ENCODE measurements at regions not wholly inside any gene's neighbourhood (a gene's known extent, or its start where the extent isn't known, plus 50 kb on each side); places are given as distances from the start of the nearest gene placed in this dataset.

DNA sequence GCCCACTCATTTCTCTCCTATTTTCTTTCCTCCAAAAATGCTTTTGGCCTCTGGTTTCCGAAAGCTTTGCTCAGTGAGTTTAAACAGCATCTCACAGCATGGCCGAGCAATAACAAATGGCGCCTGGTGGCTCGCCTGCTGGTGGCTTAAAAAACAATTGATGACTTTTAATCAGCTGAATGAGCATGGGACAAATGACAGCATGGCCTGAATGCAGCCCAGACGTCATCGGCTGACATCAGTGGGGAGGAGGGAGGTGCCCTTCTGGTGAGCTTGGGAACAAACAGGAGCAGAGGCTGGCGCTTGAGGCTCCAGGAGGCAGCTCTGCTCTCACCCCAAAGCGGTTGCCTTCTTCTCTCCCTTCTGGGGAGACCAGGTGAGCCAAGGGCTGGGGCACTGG, 286.4 kb downstream of the BCOR start:
- intact Hi-C loops (cut with micrococcal nuclease) = loop anchor here (5.0 to 10.0 kb wide), 2 partner anchors 341 to 653 kb away; no protein-coding TSS in a partner anchor
- no peak overlapping the region for H3K27ac ChIP-seq (ENCODE audit: low read depth, low read length)
- Mint-ChIP-seq H3K36me3 (no peaks in the 10 kb centered on the region), H3K4me1 (peaks cover 1 to 16% (median 3%) of the 10 kb centered on the region in 4 donors), H3K27me3 (no peaks in the 10 kb centered on the region), H3K4me3 (no peak overlapping the region), H3K27ac (no peak overlapping the region), H3K9me3 (peaks cover 0 to 3% (median 0%) of the 10 kb centered on the region in 8 donors)
- POLR2A ChIA-PET (ENCODE audit: partially characterized antibody) = no interaction called here
- peaks cover 8% of the 10 kb centered on the region for H3K4me1 ChIP-seq (ENCODE audit: insufficient read depth, low read length)
- no peaks in the 10 kb centered on the region for H3K9me3 ChIP-seq (ENCODE audit: control insufficient read depth in 1 of 2, low read length in 2 of 2)
- CTCF ChIA-PET (ENCODE audit: partially characterized antibody) = no interaction called here
- no peak for DNase-seq
- no peaks in the 10 kb centered on the region for H3K36me3 ChIP-seq (ENCODE audit: insufficient read depth, low read length)
- no peak overlapping the region for H3K4me3 ChIP-seq (ENCODE audit: low read length in 2 of 2)
- H3K27me3 ChIP-seq (ENCODE audit: insufficient read depth, low read length) = no peaks in the 10 kb centered on the region

DNA sequence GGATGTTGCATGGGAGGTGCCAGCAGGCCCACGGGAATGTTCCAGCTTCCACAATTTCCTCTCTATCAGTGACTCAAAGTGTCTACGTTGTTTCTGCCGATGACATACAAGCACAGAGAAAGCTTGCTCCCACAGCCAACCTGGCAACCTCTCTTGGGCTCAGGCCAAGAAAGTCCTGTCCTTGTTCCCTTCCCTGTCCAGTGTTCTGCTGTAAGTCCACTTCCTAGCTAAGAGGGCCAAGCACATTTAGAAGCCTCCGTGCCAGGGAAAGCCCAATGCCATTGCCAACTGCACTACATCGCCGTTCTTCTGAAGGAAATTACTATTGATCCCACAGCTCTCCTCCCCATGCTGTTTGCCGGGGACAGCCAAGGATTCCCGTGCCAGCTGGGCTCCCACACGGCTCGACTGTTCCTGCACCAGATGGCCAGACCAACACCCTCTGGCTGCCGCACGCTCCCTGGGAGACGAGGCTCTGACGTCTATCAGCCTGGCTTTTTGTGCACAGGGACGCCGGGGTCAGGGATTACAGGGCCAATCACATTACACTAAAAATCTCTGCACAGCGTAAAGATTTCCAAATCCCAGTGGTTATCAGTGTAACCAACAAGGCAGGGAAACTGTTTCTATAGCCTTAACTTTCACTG, 284.0 kb downstream of the BCOR start:
- Histone ChIP-seq H3K27ac (ENCODE audit: low read depth, low read length) (no peak overlapping the region), H3K4me3 (ENCODE audit: low read length in 2 of 2) (no peak overlapping the region), H3K27me3 (ENCODE audit: insufficient read depth, low read length) (no peaks in the 10 kb centered on the region), H3K4me1 (ENCODE audit: insufficient read depth, low read length) (peaks cover 13% of the 10 kb centered on the region), H3K36me3 (ENCODE audit: insufficient read depth, low read length) (no peaks in the 10 kb centered on the region), H3K9me3 (ENCODE audit: control insufficient read depth in 1 of 2, low read length in 2 of 2) (no peaks in the 10 kb centered on the region)
- H3K27me3 Mint-ChIP-seq = no peaks in the 10 kb centered on the region
- intact Hi-C loops (cut with micrococcal nuclease) = loop anchor here (1.0 to 10.0 kb wide), 6 partner anchors 83 to 651 kb away; no protein-coding TSS in a partner anchor
- DNase-seq = no peak
- ChIA-PET POLR2A (ENCODE audit: partially characterized antibody) (interaction anchor here (0.6 to 1.5 kb wide), 7 partner anchors 39 to 454 kb away, joined by 3 to 5 read pairs (median 3); no protein-coding TSS in a partner anchor), CTCF (ENCODE audit: partially characterized antibody) (interaction anchor here (0.8 to 3.1 kb wide), 3 partner anchors 83 to 455 kb away, joined by 3 to 17 read pairs (median 7); no protein-coding TSS in a partner anchor)
- H3K27ac Mint-ChIP-seq = no peak overlapping the region
- H3K4me3 Mint-ChIP-seq = no peak overlapping the region
- H3K36me3 Mint-ChIP-seq = no peaks in the 10 kb centered on the region
- H3K9me3 Mint-ChIP-seq = no peaks in the 10 kb centered on the region
- H3K4me1 Mint-ChIP-seq = peaks cover 5 to 27% (median 10%) of the 10 kb centered on the region in 4 donors

GRCh38 chrX:39814391-39814790, 283.4 kb downstream of the BCOR start:
- Mint-ChIP-seq H3K4me3 (peak overlapping the region in 1 of 8 donors; percentile 47), H3K9me3 (no peaks in the 10 kb centered on the region), H3K27ac (peak overlapping the region in 1 of 7 donors; percentile 37)

GRCh38 chrX:39815631-39816030, 282.1 kb downstream of the BCOR start:
- no peaks in the 10 kb centered on the region for H3K27me3 Mint-ChIP-seq
- ChIA-PET POLR2A (ENCODE audit: partially characterized antibody) (interaction anchor here (1.7 to 1.8 kb wide), 3 partner anchors 40 to 337 kb away, joined by 4 to 5 read pairs (median 5); partner anchors contain the start of gene BCOR), CTCF (ENCODE audit: partially characterized antibody) (interaction anchor here (0.5 to 1.7 kb wide), 3 partner anchors 85 to 465 kb away, joined by 3 to 6 read pairs (median 3); no protein-coding TSS in a partner anchor)
- Histone ChIP-seq H3K36me3 (ENCODE audit: insufficient read depth, low read length) (no peaks in the 10 kb centered on the region), H3K27me3 (ENCODE audit: insufficient read depth, low read length) (no peaks in the 10 kb centered on the region), H3K4me3 (ENCODE audit: low read length in 2 of 2) (no peak overlapping the region), H3K27ac (ENCODE audit: low read depth, low read length) (no peak overlapping the region), H3K4me1 (ENCODE audit: insufficient read depth, low read length) (peaks cover 13% of the 10 kb centered on the region), H3K9me3 (ENCODE audit: control insufficient read depth in 1 of 2, low read length in 2 of 2) (no peaks in the 10 kb centered on the region)
- H3K4me1 Mint-ChIP-seq = peaks cover 5 to 27% (median 10%) of the 10 kb centered on the region in 4 donors
- intact Hi-C loops (cut with micrococcal nuclease) = loop anchor here (10.0 kb wide), 1 partner anchor 649 kb away; no protein-coding TSS in a partner anchor
- no peaks in the 10 kb centered on the region for H3K9me3 Mint-ChIP-seq
- no peak overlapping the region for H3K4me3 Mint-ChIP-seq
- no peaks in the 10 kb centered on the region for H3K36me3 Mint-ChIP-seq
- H3K27ac Mint-ChIP-seq = no peak overlapping the region
- DNase-seq = no peak

More at GRCh38 chrX:39814391-39814790, 283.4 kb downstream of the BCOR start:
- ChIA-PET CTCF (ENCODE audit: partially characterized antibody) (interaction anchor here (0.8 to 3.1 kb wide), 3 partner anchors 84 to 455 kb away, joined by 3 to 17 read pairs (median 7); no protein-coding TSS in a partner anchor), POLR2A (ENCODE audit: partially characterized antibody) (interaction anchor here (0.9 to 1.5 kb wide), 6 partner anchors 40 to 453 kb away, joined by 3 to 5 read pairs (median 4); no protein-coding TSS in a partner anchor)
- no peak overlapping the region for H3K27ac ChIP-seq (ENCODE audit: low read depth, low read length)
- H3K9me3 ChIP-seq (ENCODE audit: control insufficient read depth in 1 of 2, low read length in 2 of 2) = no peaks in the 10 kb centered on the region
- Mint-ChIP-seq H3K27me3 (no peaks in the 10 kb centered on the region), H3K36me3 (no peaks in the 10 kb centered on the region), H3K4me1 (peaks cover 5 to 27% (median 10%) of the 10 kb centered on the region in 4 donors)
- no peaks in the 10 kb centered on the region for H3K27me3 ChIP-seq (ENCODE audit: insufficient read depth, low read length)
- no peak overlapping the region for H3K4me3 ChIP-seq (ENCODE audit: low read length in 2 of 2)
- no peaks in the 10 kb centered on the region for H3K36me3 ChIP-seq (ENCODE audit: insufficient read depth, low read length)
- intact Hi-C loops (cut with micrococcal nuclease) = loop anchor here (1.0 to 10.0 kb wide), 6 partner anchors 84 to 650 kb away; no protein-coding TSS in a partner anchor
- peaks cover 13% of the 10 kb centered on the region for H3K4me1 ChIP-seq (ENCODE audit: insufficient read depth, low read length)
- DNase-seq = peak; percentile 40 to 47 (median 46)

- peaks cover 5 to 27% (median 10%) of the 10 kb centered on the region in 4 donors for H3K4me1 Mint-ChIP-seq
- intact Hi-C loops (cut with micrococcal nuclease) = loop anchor here (10.0 kb wide), 1 partner anchor 648 kb away; no protein-coding TSS in a partner anchor
- peak in 1 of 5 donors; percentile 13 for DNase-seq
- H3K36me3 ChIP-seq (ENCODE audit: insufficient read depth, low read length) = no peaks in the 10 kb centered on the region
- H3K4me3 Mint-ChIP-seq = peak overlapping the region in 5 of 8 donors; percentile 10 to 61 (median 35)
- H3K4me3 ChIP-seq (ENCODE audit: low read length in 2 of 2) = no peak overlapping the region
- H3K9me3 Mint-ChIP-seq = peaks cover 0 to under 1% (median 0%) of the 10 kb centered on the region in 8 donors
- no peaks in the 10 kb centered on the region for H3K36me3 Mint-ChIP-seq
- H3K27ac Mint-ChIP-seq = peak overlapping the region in 2 of 7 donors; percentile 9 to 13
- CTCF ChIA-PET (ENCODE audit: partially characterized antibody) = interaction anchor here (1.1 to 1.7 kb wide), 6 partner anchors 37 to 450 kb away, joined by 3 to 6 read pairs (median 3); no protein-coding TSS in a partner anchor
- POLR2A ChIA-PET (ENCODE audit: partially characterized antibody) = interaction anchor here (1.2 to 1.8 kb wide), 3 partner anchors 38 to 335 kb away, joined by 3 to 5 read pairs (median 5); partner anchors contain the start of gene BCOR
- peaks cover 13% of the 10 kb centered on the region for H3K4me1 ChIP-seq (ENCODE audit: insufficient read depth, low read length)
- no peak overlapping the region for H3K27ac ChIP-seq (ENCODE audit: low read depth, low read length)
- H3K9me3 ChIP-seq (ENCODE audit: control insufficient read depth in 1 of 2, low read length in 2 of 2) = no peaks in the 10 kb centered on the region
- no peaks in the 10 kb centered on the region for H3K27me3 Mint-ChIP-seq
- no peaks in the 10 kb centered on the region for H3K27me3 ChIP-seq (ENCODE audit: insufficient read depth, low read length)
These were observed 280.7 kb downstream of the BCOR start for GRCh38 chrX:39816871-39817731.

DNA sequence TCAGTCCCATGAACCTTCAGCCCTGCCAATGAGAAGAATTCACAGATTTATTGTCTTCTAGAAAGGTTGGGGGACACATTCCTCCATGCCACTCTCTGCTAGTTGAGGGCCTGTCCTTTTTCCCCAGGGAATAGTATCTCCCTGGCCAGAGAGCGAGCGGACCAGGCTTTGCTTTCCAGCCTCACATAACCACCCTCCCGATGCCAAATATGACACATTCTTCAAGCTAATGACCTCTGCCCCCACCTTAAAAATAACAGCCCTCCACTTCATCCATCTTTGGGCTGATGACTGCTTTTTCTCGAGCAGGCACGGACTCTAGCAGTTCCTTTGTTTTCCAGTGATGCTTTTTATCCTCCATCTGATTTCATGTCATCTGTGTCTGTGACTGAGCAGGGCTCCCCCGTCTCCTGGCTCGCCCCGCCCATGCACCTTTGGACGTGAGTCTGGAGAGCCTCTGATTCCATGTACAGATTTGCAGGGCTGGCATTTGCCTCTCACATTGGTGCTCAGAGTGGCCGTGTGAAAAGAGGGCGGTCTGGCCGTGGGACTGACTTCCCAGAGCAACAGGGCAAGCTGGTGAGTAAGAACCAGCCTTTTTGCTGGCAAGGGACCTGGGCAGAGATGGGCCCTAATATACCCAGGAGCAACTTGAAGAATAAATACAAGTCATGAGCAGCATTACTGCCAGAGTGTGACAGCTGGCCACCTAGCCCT, 279.8 kb downstream of the BCOR start:
- peaks cover 0 to 2% (median 0%) of the 10 kb centered on the region in 8 donors for H3K9me3 Mint-ChIP-seq
- no peaks in the 10 kb centered on the region for H3K27me3 Mint-ChIP-seq
- peaks cover 13% of the 10 kb centered on the region for H3K4me1 ChIP-seq (ENCODE audit: insufficient read depth, low read length)
- H3K36me3 ChIP-seq (ENCODE audit: insufficient read depth, low read length) = no peaks in the 10 kb centered on the region
- no peaks in the 10 kb centered on the region for H3K36me3 Mint-ChIP-seq
- H3K4me3 ChIP-seq (ENCODE audit: low read length in 2 of 2) = no peak overlapping the region
- H3K4me3 Mint-ChIP-seq = peak overlapping the region in 1 of 8 donors; percentile 3
- no peak for DNase-seq
- intact Hi-C loops (cut with micrococcal nuclease) = loop anchor here (10.0 kb wide), 1 partner anchor 647 kb away; no protein-coding TSS in a partner anchor
- ChIA-PET POLR2A (ENCODE audit: partially characterized antibody) (interaction anchor here (1.2 to 1.8 kb wide), 2 partner anchors 280 to 335 kb away, joined by 3 to 5 read pairs; partner anchors contain the start of gene BCOR), CTCF (ENCODE audit: partially characterized antibody) (interaction anchor here (1.1 kb wide), 2 partner anchors 37 to 270 kb away, joined by 3 read pairs; no protein-coding TSS in a partner anchor)
- H3K27ac Mint-ChIP-seq = no peak overlapping the region
- H3K4me1 Mint-ChIP-seq = peaks cover 6 to 27% (median 10%) of the 10 kb centered on the region in 4 donors
- H3K27me3 ChIP-seq (ENCODE audit: insufficient read depth, low read length) = no peaks in the 10 kb centered on the region
- H3K9me3 ChIP-seq (ENCODE audit: control insufficient read depth in 1 of 2, low read length in 2 of 2) = no peaks in the 10 kb centered on the region
- H3K27ac ChIP-seq (ENCODE audit: low read depth, low read length) = no peak overlapping the region

Data from CD4-positive, alpha-beta memory T cell (primary cell).